ENCODE measurements at regions not wholly inside any gene's neighbourhood (a gene's known extent, or its start where the extent isn't known, plus 50 kb on each side); places are given as distances from the start of the nearest gene placed in this dataset.

DNA sequence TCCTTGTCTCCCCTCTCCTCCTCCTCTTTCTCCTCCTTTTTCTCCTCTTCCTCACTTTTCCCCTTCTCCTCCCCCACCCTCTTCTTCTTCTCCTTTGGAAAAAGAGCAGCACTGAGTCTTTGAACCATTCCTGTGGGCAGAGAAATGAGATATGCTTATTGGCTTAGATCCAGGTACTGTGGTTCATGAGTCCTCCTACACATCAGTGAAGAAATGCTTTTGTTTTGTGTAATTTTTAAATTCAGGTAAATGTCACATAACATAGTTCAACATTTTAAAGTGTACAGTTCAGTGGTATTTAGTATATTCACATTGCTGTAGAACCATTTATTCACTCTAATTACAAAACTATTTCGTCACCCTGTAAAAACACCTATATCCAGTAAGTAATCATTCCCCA, 402.1 kb downstream of the AACS start:
- H3K4me3 ChIP-seq (ENCODE audit: low read depth, low read length): no peak overlapping the region
- no peak for TF ChIP-seq CTCF (IDR thresholded peaks at IDR 0.05; ENCODE audit: insufficient read depth, low read length)
- peak; percentile 16 for DNase-seq (ENCODE audit: low read depth)

GRCh38 chr12:125469683-125470082, 404.4 kb downstream of the AACS start:
- TF ChIP-seq CTCF (IDR thresholded peaks at IDR 0.05; ENCODE audit: insufficient read depth, low read length): no peak
- no peak overlapping the region for H3K4me3 ChIP-seq (ENCODE audit: low read depth, low read length)
- no peak for DNase-seq (ENCODE audit: low read depth)

DNA sequence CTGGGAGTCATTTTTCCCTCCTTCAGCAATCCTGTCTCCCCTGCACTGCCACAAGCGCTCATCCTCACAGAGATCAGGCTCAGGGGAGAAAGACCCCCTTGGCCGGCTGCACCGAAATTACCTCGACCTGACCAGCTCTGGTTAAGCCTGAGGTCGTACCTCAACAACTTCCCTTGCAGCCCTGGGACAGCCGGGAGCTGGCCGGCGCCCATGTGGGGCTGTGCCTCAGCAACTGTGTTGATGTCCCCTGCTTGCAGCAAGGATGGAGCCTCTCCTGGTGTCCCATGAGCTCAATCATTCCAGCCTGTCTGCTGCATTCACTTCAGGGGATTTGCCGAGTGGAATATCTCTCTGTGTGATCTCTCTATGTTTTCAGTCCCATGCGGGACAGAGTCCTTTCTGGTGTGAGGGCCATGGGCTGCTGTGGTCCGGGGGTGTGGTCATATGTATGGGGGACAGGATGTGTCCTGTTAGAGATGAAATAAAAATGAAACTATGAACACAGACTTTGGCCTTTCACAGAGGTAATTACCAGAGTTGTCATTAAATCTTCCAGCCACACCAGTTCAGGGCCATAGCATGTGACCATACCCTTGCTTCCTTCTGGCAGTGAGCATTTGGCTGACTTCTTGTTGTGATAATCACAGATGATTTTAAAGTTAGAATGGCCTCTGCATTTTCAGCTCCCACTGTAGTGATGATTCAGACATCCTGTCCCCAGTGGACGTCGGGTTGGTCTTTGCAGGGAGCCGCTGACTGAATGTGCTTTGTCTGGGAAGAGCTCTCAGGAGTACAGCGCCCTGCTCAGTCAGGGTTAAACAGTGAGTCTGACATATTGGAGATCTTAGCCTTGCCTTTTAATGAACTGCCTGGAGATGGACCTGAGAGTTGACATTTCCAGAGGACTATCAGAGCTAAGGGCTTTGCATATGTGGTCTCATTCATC, 405.9 kb downstream of the AACS start:
- no peak for DNase-seq (ENCODE audit: low read depth)
- no peak for TF ChIP-seq CTCF (IDR thresholded peaks at IDR 0.05; ENCODE audit: insufficient read depth, low read length)

GRCh38 chr12:125473501-125473900, 408.3 kb downstream of the AACS start:
- no peak for TF ChIP-seq CTCF (IDR thresholded peaks at IDR 0.05; ENCODE audit: insufficient read depth, low read length)
- DNase-seq (ENCODE audit: low read depth): no peak
- no peak overlapping the region for H3K4me3 ChIP-seq (ENCODE audit: low read depth, low read length)

More for the DNA sequence above, 405.9 kb downstream of the AACS start:
- H3K4me3 ChIP-seq (ENCODE audit: low read depth, low read length): no peak overlapping the region

GRCh38 chr12:125487336-125487735, 422.1 kb downstream of the AACS start:
- TF ChIP-seq CTCF (IDR thresholded peaks at IDR 0.05; ENCODE audit: insufficient read depth, low read length): no peak
- H3K4me3 ChIP-seq (ENCODE audit: low read depth, low read length): no peak overlapping the region
- peak; percentile 4 for DNase-seq (ENCODE audit: low read depth)

- TF ChIP-seq CTCF (IDR thresholded peaks at IDR 0.05; ENCODE audit: insufficient read depth, low read length): no peak
- no peak overlapping the region for H3K4me3 ChIP-seq (ENCODE audit: low read depth, low read length)
- DNase-seq (ENCODE audit: low read depth): no peak
These were observed 426.3 kb downstream of the AACS start for GRCh38 chr12:125491553-125491952.

Data from fibroblast of the aortic adventitia (primary cell).